WERI-Rb-1 (cell line): ENCODE measurements at regions not wholly inside any gene's neighbourhood (a gene's known extent, or its start where the extent isn't known, plus 50 kb on each side); places are given as distances from the start of the nearest gene placed in this dataset.
"Not testable (repeated sequence)": the region's sequence is repeated elsewhere in the genome, so short reads cannot be mapped to it uniquely, and the experiment has no call there.

Experiments
- DNase-seq: peaks from one replicate; pipeline ENCODE4 v3.0.0-alpha.2; 2020
- H3K27ac ChIP-seq: fragments of 250-450 bp; sonication (Bioruptor Pico); 2 replicates; pipeline ENCODE4 v1.5.1; 2020; ENCODE audit warnings: mild to moderate bottlenecking, moderate library complexity
- H3K27me3 ChIP-seq: fragments of 250-450 bp; sonication (Bioruptor Pico); 2 replicates; pipeline ENCODE4 v1.5.1; 2021; ENCODE audit warnings: mild to moderate bottlenecking, low read depth, moderate library complexity; ENCODE audit not compliant: insufficient read depth, severe bottlenecking
- H3K36me3 ChIP-seq: fragments of 250-450 bp; sonication (Bioruptor Pico); 2 replicates; pipeline ENCODE4 v1.5.1; 2020; ENCODE audit warnings: mild to moderate bottlenecking, moderate library complexity
- H3K4me3 ChIP-seq: 2 replicates; pipeline ENCODE4 v1.5.1; 2011; ENCODE audit warnings: low read depth, mild to moderate bottlenecking, control low read depth, low read length
- H3K9me3 ChIP-seq: fragments of 250-450 bp; sonication (Bioruptor Pico); 2 replicates; pipeline ENCODE4 v1.5.1; 2021; ENCODE audit warnings: mild to moderate bottlenecking, moderate library complexity; ENCODE audit not compliant: severe bottlenecking
- CTCF ChIP-seq: IDR thresholded peaks from 2 replicates; pipeline ENCODE4 v1.5.1; 2011; ENCODE audit warnings: low read depth, mild to moderate bottlenecking, control low read depth, inconsistent platforms, low read length

GRCh38 chr1:80154176-80154575 is 1147.6 kb upstream of the ADGRL4 start:
- no peak for DNase-seq
- TF ChIP-seq CTCF = no peak
- H3K36me3 ChIP-seq = no peaks in the 10 kb centered on the region

DNA sequence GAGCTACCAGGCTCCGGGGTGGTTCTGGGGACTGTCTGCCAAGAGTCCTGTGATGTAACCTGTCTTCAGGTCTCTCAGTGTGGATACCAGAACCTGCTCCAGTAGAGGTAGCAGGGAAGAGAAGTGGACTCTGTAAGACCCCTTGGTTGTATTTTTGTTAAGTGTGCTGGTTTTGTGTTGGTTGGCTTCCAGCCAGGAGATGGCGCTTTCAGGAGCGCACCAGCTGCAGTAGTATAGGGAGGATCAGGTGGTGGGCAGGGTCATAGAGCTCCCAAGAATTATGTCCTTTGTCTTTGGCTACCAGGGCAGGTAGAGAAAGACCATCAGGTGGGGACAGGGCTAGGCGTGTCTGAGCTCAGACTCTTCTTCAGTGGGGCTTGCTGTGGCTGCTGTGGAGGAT is 1147.2 kb upstream of the ADGRL4 start:
- no peak overlapping the region for H3K4me3 ChIP-seq
- no peaks in the 10 kb centered on the region for H3K27me3 ChIP-seq
- H3K9me3 ChIP-seq = no peaks in the 10 kb centered on the region
- no peaks in the 10 kb centered on the region for H3K36me3 ChIP-seq
- no peak for TF ChIP-seq CTCF
- no peak overlapping the region for H3K27ac ChIP-seq
- peak; percentile 10 for DNase-seq

More at GRCh38 chr1:80154176-80154575, 1147.6 kb upstream of the ADGRL4 start:
- H3K27ac ChIP-seq = no peak overlapping the region
- H3K27me3 ChIP-seq = no peaks in the 10 kb centered on the region
- no peak overlapping the region for H3K4me3 ChIP-seq
- H3K9me3 ChIP-seq = no peaks in the 10 kb centered on the region

DNA sequence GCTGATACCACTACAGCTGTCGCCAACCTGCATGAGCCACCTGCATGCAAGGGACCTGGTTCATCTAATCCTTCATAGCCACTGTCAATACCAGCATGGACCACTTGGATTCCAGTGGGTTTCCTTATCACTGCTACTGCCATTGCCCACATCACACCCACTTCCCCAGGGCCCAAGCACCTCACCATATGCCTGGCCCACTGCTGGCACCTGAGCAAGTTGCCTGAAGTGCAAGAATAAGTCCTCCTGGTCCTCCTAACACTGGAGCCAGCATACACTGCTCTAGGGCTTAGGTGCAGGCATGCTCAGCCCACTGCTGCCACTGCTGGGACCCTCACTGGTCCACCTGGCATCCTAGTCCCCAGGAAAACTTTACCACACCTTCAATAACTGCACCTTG is 1136.8 kb upstream of the ADGRL4 start:
- TF ChIP-seq CTCF = no peak
- H3K4me3 ChIP-seq = no peak overlapping the region
- H3K27me3 ChIP-seq = no peaks in the 10 kb centered on the region
- DNase-seq = no peak
- H3K36me3 ChIP-seq = no peaks in the 10 kb centered on the region
- H3K27ac ChIP-seq = no peak overlapping the region
- peaks cover 7% of the 10 kb centered on the region for H3K9me3 ChIP-seq

DNA sequence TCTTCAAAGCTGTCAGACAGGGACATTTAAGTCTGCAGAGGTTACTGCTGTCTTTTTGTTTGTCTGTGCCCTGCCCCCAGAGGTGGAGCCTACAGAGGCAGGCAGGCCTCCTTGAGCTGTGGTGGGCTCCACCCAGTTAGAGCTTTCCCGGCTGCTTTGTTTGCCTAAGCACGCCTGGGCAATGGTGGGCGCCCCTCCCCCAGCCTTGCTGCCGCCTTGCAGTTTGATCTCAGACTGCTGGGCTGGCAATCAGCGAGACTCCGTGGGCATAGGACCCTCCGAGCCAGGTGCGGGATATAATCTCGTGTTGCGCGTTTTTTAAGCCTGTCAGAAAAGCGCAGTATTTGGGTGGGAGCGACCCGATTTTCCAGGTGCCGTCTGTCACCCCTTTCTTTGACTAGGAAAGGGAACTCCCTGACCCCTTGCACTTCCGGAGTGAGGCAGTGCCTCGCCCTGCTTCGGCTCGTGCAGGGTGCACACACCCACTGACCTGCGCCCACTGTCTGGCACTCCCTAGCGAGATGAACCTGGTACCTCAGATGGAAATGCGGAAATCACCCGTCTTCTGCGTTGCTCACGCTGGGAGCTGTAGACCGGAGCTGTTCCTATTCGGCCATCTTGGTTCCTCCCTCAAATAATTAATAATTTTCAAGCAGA is 1131.5 kb upstream of the ADGRL4 start:
- H3K36me3 ChIP-seq, H3K27ac ChIP-seq, H3K9me3 ChIP-seq, DNase-seq, H3K27me3 ChIP-seq, H3K4me3 ChIP-seq: not testable (repeated sequence)

DNA sequence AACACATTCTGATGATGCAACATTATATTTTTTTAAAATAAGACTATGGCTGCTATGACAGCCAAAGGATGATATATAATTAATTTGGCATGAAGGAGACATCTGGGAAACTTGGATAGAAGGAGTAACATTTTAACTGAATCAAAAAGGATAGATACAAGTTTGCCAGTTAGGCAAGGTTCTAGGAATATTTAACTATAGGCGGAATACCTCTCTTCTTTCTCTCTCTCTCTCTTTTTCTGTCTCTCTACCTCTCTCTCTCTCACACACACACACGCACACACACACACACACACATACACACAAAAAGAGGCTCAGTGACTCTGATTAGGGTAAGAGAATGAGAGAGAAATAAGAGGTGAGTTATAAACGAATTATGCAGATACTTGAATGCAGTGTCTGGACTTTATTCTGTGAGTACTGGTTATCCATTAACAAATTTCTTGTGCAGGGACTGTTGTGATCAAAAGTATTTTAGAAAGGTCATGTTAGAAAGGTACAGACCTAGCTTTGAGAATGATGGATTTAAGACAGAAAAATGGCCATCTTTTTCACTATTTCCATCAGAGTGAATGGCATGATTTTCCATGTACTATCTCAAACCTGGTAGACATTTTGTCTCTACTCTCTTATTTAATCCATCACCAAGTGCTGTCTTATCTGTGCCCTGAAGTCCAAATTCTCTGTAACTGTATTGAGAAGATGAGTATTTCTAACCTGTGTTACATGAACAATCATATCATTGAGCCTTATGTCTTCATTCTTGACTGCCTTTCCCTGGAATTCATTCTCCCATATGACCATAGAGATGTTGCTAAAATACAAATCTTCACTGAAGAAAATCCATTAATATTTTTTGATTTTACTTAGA is 1106.9 kb upstream of the ADGRL4 start:
- Histone ChIP-seq H3K9me3 (peaks cover 22% of the 10 kb centered on the region), H3K36me3 (no peaks in the 10 kb centered on the region), H3K27me3 (no peaks in the 10 kb centered on the region), H3K27ac (no peak overlapping the region), H3K4me3 (no peak overlapping the region)
- DNase-seq = no peak
- no peak for TF ChIP-seq CTCF

GRCh38 chr1:80101159-80101558 is 1094.6 kb upstream of the ADGRL4 start:
- Histone ChIP-seq H3K9me3 (no peaks in the 10 kb centered on the region), H3K36me3 (no peaks in the 10 kb centered on the region), H3K27ac (no peak overlapping the region), H3K4me3 (no peak overlapping the region), H3K27me3 (no peaks in the 10 kb centered on the region)
- TF ChIP-seq CTCF = no peak
- no peak for DNase-seq
